Thyroid gland (tissue), 4 donors: ENCODE measurements at regions not wholly inside any gene's neighbourhood (a gene's known extent, or its start where the extent isn't known, plus 50 kb on each side); places are given as distances from the start of the nearest gene placed in this dataset.

Experiments
- CTCF ChIP-seq, 6 experiments: fragments of 200-600 bp in 3 of 6; fragments of 450-650 bp in 3 of 6; sonication (generic) in 3 of 6; IDR thresholded peaks; one replicate each; pipeline ENCODE4 v1.5.1; 2016 to 2019; ENCODE audit warnings: antibody characterized with exemption in 6 of 6, mild to moderate bottlenecking in 2 of 6, inconsistent platforms in 1 of 6, moderate library complexity in 1 of 6
- POLR2A ChIP-seq, 2 donors: fragments of 450-650 bp; IDR thresholded peaks; one replicate each; pipeline ENCODE4 v1.6.1; 2017; ENCODE audit warnings: antibody characterized with exemption in 2 of 2, mild to moderate bottlenecking in 2 of 2, moderate library complexity in 1 of 2

GRCh38 chr20:39181490-39181889, 219.3 kb downstream of the DHX35 start:
- TF ChIP-seq CTCF (IDR thresholded peaks at IDR 0.05) = no peak
- TF ChIP-seq POLR2A (IDR thresholded peaks at IDR 0.05) = no peak
